ENCODE measurements at regions not wholly inside any gene's neighbourhood (a gene's known extent, or its start where the extent isn't known, plus 50 kb on each side); places are given as distances from the start of the nearest gene placed in this dataset.

DNA sequence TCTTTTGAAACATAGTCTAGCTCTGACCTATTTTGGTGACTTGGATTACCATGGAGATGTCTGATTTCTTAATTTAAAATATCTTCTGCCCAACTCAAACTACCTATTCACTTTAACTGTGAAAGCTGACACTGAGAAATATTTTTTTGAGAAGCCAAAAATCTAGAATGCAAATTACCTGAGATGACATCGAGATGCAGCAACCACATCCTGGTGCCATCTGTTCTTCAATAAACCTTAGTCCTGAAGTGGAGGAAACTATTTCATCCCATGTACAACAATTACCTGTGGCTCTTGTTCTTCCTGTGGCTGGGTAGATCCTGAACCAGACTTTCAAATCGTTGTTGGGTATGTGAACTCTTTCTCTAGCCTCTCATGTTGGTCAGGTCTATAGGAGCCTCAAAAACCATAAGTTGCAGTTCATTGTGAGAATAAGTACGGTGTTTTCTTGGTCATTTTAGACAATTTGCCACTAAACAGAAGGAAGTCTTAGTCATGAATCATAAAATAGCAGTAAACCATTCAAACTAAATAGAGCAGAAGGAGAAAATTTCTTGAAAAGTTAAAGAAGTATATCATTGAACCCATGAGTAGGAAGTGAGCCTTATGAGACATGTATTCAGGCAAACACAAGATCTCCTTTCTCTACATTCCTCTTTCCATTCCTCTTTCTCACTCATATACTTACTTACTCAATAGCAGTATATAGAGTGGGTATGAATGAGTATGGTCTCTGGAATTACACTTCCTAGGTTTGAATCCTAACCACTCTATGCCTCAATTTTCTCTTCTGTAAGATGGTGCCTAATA lies 176.0 kb downstream of the HMHB1 start:
- Mint-ChIP-seq H3K27ac (no peak overlapping the region), H3K36me3 (no peaks in the 10 kb centered on the region), H3K9me3 (no peaks in the 10 kb centered on the region), H3K4me3 (no peak overlapping the region), H3K27me3 (peaks cover 13% of the 10 kb centered on the region), H3K4me1 (peaks cover 2% of the 10 kb centered on the region)
- no peak for DNase-seq

DNA sequence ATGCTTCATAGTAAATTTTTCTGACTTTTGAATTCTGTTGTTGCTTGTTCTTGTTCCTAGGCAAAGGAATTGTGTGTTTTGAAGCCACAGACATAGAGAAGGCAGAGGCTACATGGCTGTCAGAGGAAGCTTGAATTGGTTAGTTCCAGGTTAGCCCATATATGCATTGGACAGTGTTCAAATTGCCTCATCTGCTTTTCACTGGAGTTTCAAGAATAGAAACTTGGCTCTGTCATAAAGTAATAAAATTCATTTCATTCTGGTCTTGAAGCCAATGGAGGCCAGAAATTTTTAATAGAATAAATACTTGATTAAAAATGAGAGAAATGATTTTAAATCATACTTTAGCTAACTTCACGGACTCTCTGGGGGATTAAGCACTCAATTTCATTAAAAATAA lies 178.0 kb downstream of the YIPF5 start:
- Mint-ChIP-seq H3K4me3 (no peak overlapping the region), H3K27ac (no peak overlapping the region), H3K9me3 (no peaks in the 10 kb centered on the region), H3K4me1 (peaks cover 2% of the 10 kb centered on the region), H3K36me3 (no peaks in the 10 kb centered on the region), H3K27me3 (no peaks in the 10 kb centered on the region)
- DNase-seq: no peak

DNA sequence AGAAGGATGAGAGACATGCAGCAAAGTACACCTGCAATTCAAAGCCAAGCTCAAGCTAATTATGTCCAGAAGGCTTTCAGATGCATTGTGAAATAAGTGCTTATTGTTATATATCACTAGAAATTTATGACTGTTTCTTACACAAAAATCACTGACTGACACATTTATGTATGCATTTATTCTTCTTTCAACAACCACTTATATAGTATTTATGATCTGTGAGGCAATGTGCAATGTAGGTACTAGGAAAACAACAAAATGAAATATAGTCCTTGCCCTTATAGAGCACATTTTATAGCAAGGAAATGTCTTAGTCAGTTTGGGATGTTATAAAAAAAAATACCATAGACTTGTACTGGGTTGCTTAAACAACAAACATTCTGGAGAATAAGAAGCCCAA lies 167.6 kb downstream of the YIPF5 start:
- H3K36me3 Mint-ChIP-seq: no peaks in the 10 kb centered on the region
- no peak overlapping the region for H3K4me3 Mint-ChIP-seq
- no peaks in the 10 kb centered on the region for H3K9me3 Mint-ChIP-seq
- H3K4me1 Mint-ChIP-seq: no peaks in the 10 kb centered on the region
- peaks cover 10% of the 10 kb centered on the region for H3K27me3 Mint-ChIP-seq
- H3K27ac Mint-ChIP-seq: no peak overlapping the region
- no peak for DNase-seq

DNA sequence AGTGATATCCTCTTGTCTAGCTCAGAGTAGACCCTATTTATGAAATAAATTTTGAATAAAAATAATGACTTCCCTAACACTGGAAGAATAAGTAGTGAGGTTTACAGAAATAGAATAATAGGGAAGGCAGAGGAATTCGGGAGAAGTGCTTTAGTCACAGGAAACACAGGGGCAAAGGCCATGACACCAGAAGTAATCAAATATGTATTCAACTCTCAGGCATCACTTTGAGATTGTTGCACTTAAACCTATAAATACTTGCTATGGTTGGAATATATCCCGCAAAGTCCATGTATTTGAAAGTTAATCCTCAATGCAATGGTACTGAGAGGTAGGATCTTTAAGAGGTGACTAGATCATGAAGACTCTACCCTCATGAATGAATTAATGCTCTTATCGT lies 166.8 kb downstream of the YIPF5 start:
- Mint-ChIP-seq H3K36me3 (no peaks in the 10 kb centered on the region), H3K27ac (no peak overlapping the region), H3K9me3 (no peaks in the 10 kb centered on the region), H3K27me3 (peaks cover 10% of the 10 kb centered on the region), H3K4me3 (no peak overlapping the region), H3K4me1 (no peaks in the 10 kb centered on the region)
- no peak for DNase-seq

DNA sequence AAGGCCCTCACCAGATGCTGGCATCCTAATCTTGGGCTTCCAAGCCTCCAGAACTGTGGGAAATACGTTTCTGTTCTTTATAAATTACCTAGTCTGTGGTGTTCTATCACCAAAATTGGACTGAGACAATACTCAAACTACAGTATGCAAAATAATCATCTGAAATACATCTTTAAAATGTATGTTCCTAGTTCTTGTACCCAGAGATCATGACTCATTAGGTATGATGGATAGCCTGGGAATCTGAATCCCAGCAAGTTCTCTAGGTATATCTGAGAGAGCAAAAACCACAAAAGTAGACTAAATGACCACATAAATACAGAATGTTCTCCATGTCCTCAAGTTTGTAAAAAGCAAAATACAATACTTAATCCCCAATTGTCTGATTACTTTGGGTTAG lies 166.3 kb downstream of the YIPF5 start:
- H3K4me1 Mint-ChIP-seq: no peaks in the 10 kb centered on the region
- no peak overlapping the region for H3K27ac Mint-ChIP-seq
- H3K4me3 Mint-ChIP-seq: no peak overlapping the region
- H3K9me3 Mint-ChIP-seq: no peaks in the 10 kb centered on the region
- H3K36me3 Mint-ChIP-seq: no peaks in the 10 kb centered on the region
- DNase-seq: no peak
- peaks cover 10% of the 10 kb centered on the region for H3K27me3 Mint-ChIP-seq

DNA sequence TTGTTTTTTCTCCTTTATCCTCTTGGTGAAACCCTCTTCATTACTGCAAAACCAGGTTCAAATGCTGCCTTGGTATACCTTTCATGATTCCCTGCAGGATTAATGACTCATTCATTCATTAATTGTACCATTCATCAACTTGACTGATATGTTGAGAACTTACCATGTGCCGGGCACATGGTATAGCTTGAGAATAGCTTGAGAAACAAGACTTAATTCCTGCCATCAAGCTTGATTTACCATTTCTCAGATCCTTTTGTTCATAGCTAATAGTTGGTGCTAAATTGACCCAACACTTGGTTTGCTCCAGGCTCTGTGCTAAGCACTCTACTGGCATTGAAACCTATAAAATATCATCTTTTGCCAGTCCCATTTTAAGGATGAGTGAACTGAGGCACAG lies 165.7 kb downstream of the YIPF5 start:
- Mint-ChIP-seq H3K27me3 (peaks cover 10% of the 10 kb centered on the region), H3K27ac (no peak overlapping the region), H3K4me1 (no peaks in the 10 kb centered on the region), H3K36me3 (no peaks in the 10 kb centered on the region), H3K9me3 (no peaks in the 10 kb centered on the region), H3K4me3 (no peak overlapping the region)
- DNase-seq: no peak

DNA sequence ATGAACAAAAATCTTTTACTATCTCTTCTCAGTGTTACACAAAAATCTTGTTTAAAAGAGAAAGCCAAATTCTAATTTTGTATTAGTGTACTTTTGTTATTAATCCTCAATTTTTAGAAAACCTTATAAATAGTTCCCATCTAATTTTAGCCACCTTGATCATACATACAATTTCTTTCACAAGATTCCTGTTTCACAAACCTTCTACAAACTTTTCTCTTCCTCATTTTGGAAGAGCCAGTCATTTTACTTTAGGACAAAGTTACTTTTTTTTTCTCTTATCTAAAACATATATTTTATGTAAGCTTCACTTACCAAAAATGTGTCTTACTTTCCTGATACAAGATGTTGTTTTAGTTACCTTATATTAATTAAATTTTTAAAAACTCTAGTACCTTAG lies 161.3 kb downstream of the YIPF5 start:
- H3K4me1 Mint-ChIP-seq: no peaks in the 10 kb centered on the region
- no peak overlapping the region for H3K4me3 Mint-ChIP-seq
- no peak overlapping the region for H3K27ac Mint-ChIP-seq
- no peaks in the 10 kb centered on the region for H3K27me3 Mint-ChIP-seq
- peaks cover under 1% of the 10 kb centered on the region for H3K36me3 Mint-ChIP-seq
- H3K9me3 Mint-ChIP-seq: peaks cover 4% of the 10 kb centered on the region
- no peak for DNase-seq

DNA sequence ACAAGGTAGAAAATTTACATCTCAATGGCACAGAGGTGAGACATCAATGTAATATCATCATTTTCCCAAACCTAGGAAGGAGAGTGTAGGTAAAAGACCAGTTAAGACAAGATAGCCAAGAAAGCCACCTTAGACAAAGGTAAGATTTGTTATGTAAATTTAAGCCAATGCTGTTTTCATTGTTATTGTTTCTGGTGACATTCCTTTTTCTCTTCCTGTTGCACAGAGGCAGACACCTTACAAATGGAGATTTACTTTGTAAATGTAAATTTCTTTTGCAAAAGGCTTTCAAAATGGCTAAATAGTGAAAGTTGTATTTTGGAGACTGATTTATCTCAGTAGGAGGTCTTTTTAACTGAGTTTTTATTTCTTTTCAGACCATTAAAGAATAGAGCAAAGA lies 159.1 kb downstream of the YIPF5 start:
- DNase-seq: no peak
- Mint-ChIP-seq H3K4me3 (no peak overlapping the region), H3K36me3 (peaks cover 1% of the 10 kb centered on the region), H3K9me3 (peaks cover 5% of the 10 kb centered on the region), H3K4me1 (no peaks in the 10 kb centered on the region), H3K27me3 (no peaks in the 10 kb centered on the region), H3K27ac (no peak overlapping the region)

DNA sequence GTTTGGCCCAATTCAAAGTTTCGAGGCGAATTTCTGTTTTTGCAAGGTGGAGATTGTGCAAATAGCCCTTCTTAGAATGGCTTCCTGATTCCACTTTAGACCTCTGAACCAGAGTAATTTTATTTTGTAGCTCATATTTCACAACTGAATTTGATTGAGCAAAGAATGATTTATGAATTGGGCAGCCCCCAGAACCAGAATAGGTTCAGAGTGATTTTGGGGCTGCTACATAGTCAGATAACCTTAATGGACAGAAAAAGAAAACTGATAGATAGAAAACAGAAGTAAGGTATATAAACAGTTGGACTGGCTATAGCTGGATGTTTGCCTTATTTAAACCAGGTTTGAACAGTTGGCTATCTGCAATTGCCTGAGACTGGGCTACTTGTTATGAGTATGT lies 156.6 kb downstream of the YIPF5 start:
- no peak for DNase-seq
- peaks cover 1% of the 10 kb centered on the region for H3K36me3 Mint-ChIP-seq
- H3K4me1 Mint-ChIP-seq: no peaks in the 10 kb centered on the region
- no peak overlapping the region for H3K27ac Mint-ChIP-seq
- H3K4me3 Mint-ChIP-seq: no peak overlapping the region
- peaks cover 5% of the 10 kb centered on the region for H3K9me3 Mint-ChIP-seq
- H3K27me3 Mint-ChIP-seq: no peaks in the 10 kb centered on the region

DNA sequence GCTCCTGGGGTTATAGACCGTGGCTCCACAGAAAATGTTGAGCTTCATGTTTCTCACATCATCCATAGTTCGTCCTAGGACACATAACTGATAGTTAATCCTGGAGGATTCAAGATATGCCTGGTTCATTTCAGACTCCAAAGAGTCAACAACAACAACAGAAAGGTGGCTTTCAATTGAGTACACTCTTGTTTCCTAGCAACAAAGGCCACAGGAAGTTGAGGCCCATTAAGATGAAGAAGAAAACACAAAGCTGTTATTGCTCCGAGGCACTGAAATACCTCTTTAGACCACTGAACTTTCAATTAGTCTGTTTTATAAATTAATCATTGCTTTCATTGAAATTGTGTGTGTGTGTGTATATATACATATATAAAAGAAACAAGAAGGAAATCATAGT lies 154.5 kb downstream of the YIPF5 start:
- Mint-ChIP-seq H3K27me3 (no peaks in the 10 kb centered on the region), H3K4me3 (no peak overlapping the region), H3K27ac (no peak overlapping the region), H3K4me1 (no peaks in the 10 kb centered on the region), H3K9me3 (peaks cover 6% of the 10 kb centered on the region), H3K36me3 (peaks cover 1% of the 10 kb centered on the region)
- DNase-seq: no peak

DNA sequence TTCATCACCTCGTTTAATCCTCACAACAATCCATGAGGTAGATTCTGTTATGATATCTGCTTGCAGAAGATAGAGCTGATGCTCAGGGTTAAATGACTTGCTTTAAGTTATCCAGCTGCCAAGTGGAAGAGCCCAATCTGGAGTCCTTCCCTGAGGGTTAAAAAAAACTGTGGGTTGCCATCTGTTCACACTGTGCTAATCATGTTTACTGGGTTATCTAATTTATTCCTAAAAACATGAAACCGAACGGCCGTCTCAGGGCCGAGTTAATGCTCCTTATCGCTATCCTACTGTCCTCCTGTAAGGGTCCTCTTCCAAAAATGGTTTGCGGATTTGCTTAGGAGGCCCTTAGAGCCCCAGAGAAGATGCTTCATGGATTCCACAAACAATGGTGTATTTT lies 153.3 kb downstream of the YIPF5 start:
- no peak overlapping the region for H3K27ac Mint-ChIP-seq

DNA sequence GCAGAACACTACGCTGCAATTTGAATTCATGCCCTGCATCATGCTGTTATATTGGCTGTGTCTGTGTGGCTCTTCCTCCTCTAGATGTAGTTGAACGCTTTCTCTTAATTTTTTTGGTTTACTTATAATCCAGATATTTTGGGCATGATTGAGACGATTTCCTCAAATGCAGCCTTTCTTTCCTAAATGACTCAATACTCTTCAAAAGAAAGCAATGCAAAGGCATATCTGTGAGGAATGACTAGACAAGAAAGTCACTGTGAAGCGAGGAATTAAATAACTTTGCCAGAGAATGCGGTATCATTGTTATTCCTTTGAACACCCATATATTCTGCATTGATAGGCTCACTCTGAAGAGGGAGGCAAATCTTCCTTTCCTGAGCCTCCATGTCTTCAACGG lies 152.8 kb downstream of the YIPF5 start:
- Mint-ChIP-seq H3K4me3 (no peak overlapping the region), H3K27me3 (no peaks in the 10 kb centered on the region), H3K27ac (no peak overlapping the region), H3K36me3 (peaks cover 1% of the 10 kb centered on the region), H3K4me1 (no peaks in the 10 kb centered on the region), H3K9me3 (peaks cover 9% of the 10 kb centered on the region)
- no peak for DNase-seq

More for the DNA sequence above, 153.3 kb downstream of the YIPF5 start:
- peaks cover 6% of the 10 kb centered on the region for H3K9me3 Mint-ChIP-seq
- no peaks in the 10 kb centered on the region for H3K4me1 Mint-ChIP-seq
- H3K27me3 Mint-ChIP-seq: no peaks in the 10 kb centered on the region
- no peak overlapping the region for H3K4me3 Mint-ChIP-seq
- no peak for DNase-seq
- H3K36me3 Mint-ChIP-seq: peaks cover 1% of the 10 kb centered on the region

DNA sequence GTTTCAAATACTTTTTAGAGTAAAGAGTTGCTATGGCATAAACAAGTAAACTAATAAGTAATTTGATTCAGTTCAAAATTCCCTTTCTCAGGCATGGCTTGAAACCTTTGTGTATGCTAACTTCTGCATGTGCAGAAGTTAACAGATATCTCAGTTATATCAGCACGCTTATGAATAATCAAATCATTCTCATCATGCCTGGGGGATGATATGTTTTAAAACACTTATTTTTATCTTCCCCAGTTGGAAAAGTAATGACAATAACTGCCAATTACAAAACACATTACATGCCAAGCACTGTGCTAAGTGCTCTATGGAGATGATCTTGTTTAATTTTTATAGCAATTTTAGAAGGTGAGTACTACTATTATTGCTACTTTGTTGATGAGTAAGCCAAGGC lies 146.4 kb downstream of the YIPF5 start:
- Mint-ChIP-seq H3K27ac (no peak overlapping the region), H3K36me3 (no peaks in the 10 kb centered on the region), H3K4me1 (no peaks in the 10 kb centered on the region), H3K9me3 (peaks cover 4% of the 10 kb centered on the region), H3K4me3 (no peak overlapping the region), H3K27me3 (peaks cover 3% of the 10 kb centered on the region)
- no peak for DNase-seq

DNA sequence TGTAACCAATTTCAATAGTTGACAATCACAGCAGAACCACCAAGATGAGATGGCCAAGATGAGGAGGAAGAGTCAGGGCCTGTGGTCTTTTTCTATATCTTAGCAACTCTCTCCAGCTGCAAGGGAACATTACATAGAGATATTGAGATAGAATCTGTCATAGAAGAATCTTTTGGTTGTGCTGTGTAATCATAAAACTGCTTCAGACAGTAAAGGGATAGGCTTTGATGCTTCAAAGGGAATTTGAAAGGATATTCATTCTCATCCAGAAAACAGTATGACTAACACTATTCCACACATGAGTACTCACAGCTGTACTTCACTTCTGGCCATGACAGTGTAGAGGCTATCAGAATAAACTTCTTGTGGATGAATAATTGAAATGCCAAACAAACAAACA lies 145.9 kb downstream of the YIPF5 start:
- Mint-ChIP-seq H3K4me1 (no peaks in the 10 kb centered on the region), H3K9me3 (peaks cover 4% of the 10 kb centered on the region), H3K27ac (no peak overlapping the region), H3K36me3 (no peaks in the 10 kb centered on the region), H3K4me3 (no peak overlapping the region), H3K27me3 (peaks cover 3% of the 10 kb centered on the region)
- DNase-seq: no peak

DNA sequence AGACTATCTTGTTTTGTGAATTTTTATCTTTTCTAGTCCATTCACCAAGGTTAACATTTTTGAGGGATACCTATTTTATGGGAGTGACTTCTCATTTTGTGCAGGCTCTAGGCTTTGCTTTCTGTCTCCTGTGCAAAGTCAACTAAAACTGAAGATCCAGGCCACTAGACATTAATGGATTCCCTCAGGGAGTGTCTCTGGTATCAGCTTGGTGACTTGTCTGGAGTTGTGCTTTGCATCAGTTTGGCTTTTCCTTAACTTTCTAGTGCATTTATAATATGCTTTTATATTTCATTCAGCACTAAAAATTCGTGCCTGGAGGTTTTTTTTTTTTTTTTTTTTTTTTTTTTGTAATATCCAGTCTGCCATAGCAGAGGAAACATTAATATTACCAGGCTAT lies 144.2 kb downstream of the YIPF5 start:
- DNase-seq: no peak
- H3K4me1 Mint-ChIP-seq: no peaks in the 10 kb centered on the region
- H3K4me3 Mint-ChIP-seq: no peak overlapping the region
- no peak overlapping the region for H3K27ac Mint-ChIP-seq
- peaks cover 3% of the 10 kb centered on the region for H3K27me3 Mint-ChIP-seq
- H3K9me3 Mint-ChIP-seq: peaks cover 3% of the 10 kb centered on the region
- no peaks in the 10 kb centered on the region for H3K36me3 Mint-ChIP-seq

DNA sequence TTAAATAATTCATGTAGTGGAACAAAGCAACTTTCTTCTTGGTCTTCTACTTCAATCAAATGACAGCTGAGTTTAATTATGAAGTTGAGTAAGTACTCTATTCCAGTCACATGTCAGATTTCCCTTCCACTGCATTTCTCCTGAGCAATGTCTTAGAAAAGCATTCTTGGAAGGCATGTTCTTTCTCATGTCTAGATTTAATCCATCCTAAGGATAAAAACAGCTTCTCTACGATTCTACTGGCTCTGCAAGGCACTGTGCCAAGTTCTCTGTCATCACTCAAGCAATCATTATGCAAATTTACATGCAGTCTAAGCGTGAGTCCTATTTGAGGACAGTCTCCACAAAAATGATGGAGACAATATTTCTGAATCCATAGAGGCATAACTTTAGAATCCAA lies 142.4 kb downstream of the YIPF5 start:
- Mint-ChIP-seq H3K36me3 (no peaks in the 10 kb centered on the region), H3K27ac (no peak overlapping the region)

More for the DNA sequence above, 142.4 kb downstream of the YIPF5 start:
- Mint-ChIP-seq H3K9me3 (no peaks in the 10 kb centered on the region), H3K4me3 (no peak overlapping the region), H3K27me3 (peaks cover 7% of the 10 kb centered on the region), H3K4me1 (no peaks in the 10 kb centered on the region)
- no peak for DNase-seq

All from activated naive CD8-positive, alpha-beta T cell treated with anti-CD3 and anti-CD28 coated beads for 36 hours (primary cell).